GM12878 (cell line): ENCODE measurements at regions not wholly inside any gene's neighbourhood (a gene's known extent, or its start where the extent isn't known, plus 50 kb on each side); places are given as distances from the start of the nearest gene placed in this dataset.
A peak's percentile ranks its signal among the peaks of the same experiment; 100 is the strongest.

Source experiments
- ATAC-seq: fragments of 200-7000 bp; cut with Tn5 transposase; 3 replicates; pipeline ENCODE4 v1.9.1; 2020; ENCODE audit warnings: mild to moderate bottlenecking, moderate library complexity
- BruUV-seq: library from RNA; stranded (reverse); fragments of 400-500 nt; replicated peaks from 2 replicates; lab custom pipeline; 2021; lab: Mats Ljungman, UMichigan
- CTCF ChIA-PET: fragments of 300-600 bp; sonication (Branson Sonifier 250); formaldehyde crosslinking; extraction: SDS; loops from one replicate; lab custom pipeline; 2021; ENCODE audit warnings: inconsistent platforms; lab: Yijun Ruan, JAX
- POLR2A ChIA-PET: fragments of 350-600 bp; formaldehyde crosslinking; extraction: SDS; loops from one replicate; lab custom pipeline; 2021; ENCODE audit warnings: inconsistent platforms; lab: Charles Lee
- RAD21 ChIA-PET: fragments of 300-600 bp; sonication (Branson Sonifier 250); formaldehyde crosslinking; loops from one replicate; lab custom pipeline; 2023; ENCODE audit warnings: antibody characterized with exemption; ENCODE audit not compliant: unreplicated experiment; lab: Charles Lee
- SMC1A ChIA-PET: fragments of 300-600 bp; sonication (Branson Sonifier 250); formaldehyde crosslinking; loops from one replicate; lab custom pipeline; 2023; ENCODE audit not compliant: unreplicated experiment, uncharacterized antibody; lab: Charles Lee
- DNase-seq: peaks from one replicate; pipeline ENCODE4 v3.0.0-alpha.2; 2011; ENCODE audit warnings: low read depth, low spot score
- FAIRE-seq: peaks from 3 replicates; lab custom pipeline; 2011; peaks lifted over from hg19 to GRCh38; lab: Jason Lieb, UNC
- H2AFZ ChIP-seq: 2 replicates; pipeline ENCODE4 v1.6.0; 2011; ENCODE audit warnings: low read depth, low read length, control low read depth; ENCODE audit not compliant: control insufficient read depth
- H3K27ac ChIP-seq: 2 replicates; pipeline ENCODE4 v1.5.1; 2011; ENCODE audit warnings: control low read depth; ENCODE audit not compliant: control insufficient read depth, insufficient read depth
- H3K27me3 ChIP-seq, 2 experiments: replicated peaks in 1 of 2; 2 replicates each; pipeline versions ENCODE4 v1.6.0 to v1.6.1; 2011; ENCODE audit warnings: low read length in 1 of 2; ENCODE audit not compliant: control insufficient read depth in 2 of 2, insufficient read depth in 2 of 2
- H3K36me3 ChIP-seq, 2 experiments: 2 replicates each; pipeline ENCODE4 v1.5.1; 2011; ENCODE audit warnings: low read length in 1 of 2; ENCODE audit not compliant: control insufficient read depth in 2 of 2, insufficient read depth in 2 of 2
- H3K4me1 ChIP-seq: 2 replicates; pipeline ENCODE4 v1.6.1; 2011; ENCODE audit warnings: mild to moderate bottlenecking, low read length, moderate library complexity, mixed read lengths; ENCODE audit not compliant: control insufficient read depth, insufficient read depth
- H3K4me2 ChIP-seq: 2 replicates; pipeline ENCODE4 v1.6.0; 2011; ENCODE audit warnings: control low read depth; ENCODE audit not compliant: control insufficient read depth, insufficient read depth
- H3K4me3 ChIP-seq: fragments of 200-600 bp; sonication (generic); 2 replicates; pipeline ENCODE4 v1.5.1; 2016
- H3K79me2 ChIP-seq: 2 replicates; pipeline ENCODE4 v1.6.0; 2011; ENCODE audit warnings: low read length; ENCODE audit not compliant: control insufficient read depth, insufficient read depth
- H3K9ac ChIP-seq: 2 replicates; pipeline ENCODE4 v1.8.0; 2011; ENCODE audit warnings: low read length, control low read depth, mixed read lengths; ENCODE audit not compliant: control insufficient read depth, insufficient read depth
- H3K9me3 ChIP-seq: replicated peaks from 3 replicates; pipeline ENCODE4 v1.5.1; 2011; ENCODE audit warnings: mild to moderate bottlenecking, low read length; ENCODE audit not compliant: control insufficient read depth, insufficient read depth
- H4K20me1 ChIP-seq: 2 replicates; pipeline ENCODE4 v1.6.0; 2011; ENCODE audit not compliant: control insufficient read depth, insufficient read depth
- FOXM1 ChIP-seq: IDR thresholded peaks from 2 replicates; pipeline ENCODE4 v1.6.1; 2012; ENCODE audit warnings: low read depth, mild to moderate bottlenecking, inconsistent platforms, low read length, moderate library complexity
- RAD21 ChIP-seq: IDR thresholded peaks from 2 replicates; pipeline ENCODE4 v1.6.1; 2011; ENCODE audit warnings: mild to moderate bottlenecking, low read depth, low read length, moderate library complexity; ENCODE audit not compliant: insufficient read depth
- WRNIP1 ChIP-seq: IDR thresholded peaks from 2 replicates; pipeline ENCODE4 v1.6.1; 2011; ENCODE audit warnings: low read depth, low read length, improper control_type of control experiment, borderline replicate concordance
- WGBS: methylation state at CpG from one replicate; pipeline ENCODE4 v1.1.6; 2016; ENCODE audit warnings: low lambda C conversion rate; ENCODE audit not compliant: insufficient replicate concordance, insufficient coverage; ENCODE audit errors: missing lambda C conversion rate; 5-methylcytosine and 5-hydroxymethylcytosine counted together
- in situ Hi-C: fragments of 300-500 bp; cut with MboI; formaldehyde crosslinking; loops from 9 replicates; pipeline ENCODE4 v1.14.3; 2018; ENCODE audit warnings: mixed read lengths
- intact Hi-C: fragments of 100-400 bp; cut with micrococcal nuclease; formaldehyde crosslinking; loops from one replicate; pipeline ENCODE4 v1.14.2; 2022; ENCODE audit not compliant: unreplicated experiment
- TF ChIP-seq, protein P1 (sequence below), 3 experiments: IDR thresholded peaks in 2 of 3; conservative IDR thresholded peaks in 1 of 3; 2 replicates each; pipeline ENCODE4 v1.5.1; 2011; ENCODE audit warnings: low read depth in 3 of 3, low read length in 3 of 3, mild to moderate bottlenecking in 3 of 3, control low read depth in 2 of 3, moderate library complexity in 2 of 3, inconsistent platforms in 1 of 3, mixed read lengths in 1 of 3; ENCODE audit not compliant: control insufficient read depth in 2 of 3, insufficient read depth in 1 of 3; ENCODE audit errors: extremely low read depth in 1 of 3
- TF ChIP-seq, protein P2 (sequence below): fragments of 450-650 bp; IDR thresholded peaks from 2 replicates; pipeline ENCODE4 v1.6.1; 2017; ENCODE audit warnings: antibody characterized with exemption, mild to moderate bottlenecking, moderate library complexity
- TF ChIP-seq, protein P3 (sequence below): fragments of 450-650 bp; IDR thresholded peaks from 2 replicates; pipeline ENCODE4 v1.6.1; 2017; ENCODE audit warnings: mild to moderate bottlenecking, low read depth, inconsistent platforms; ENCODE audit not compliant: poor library complexity, severe bottlenecking

DNA sequence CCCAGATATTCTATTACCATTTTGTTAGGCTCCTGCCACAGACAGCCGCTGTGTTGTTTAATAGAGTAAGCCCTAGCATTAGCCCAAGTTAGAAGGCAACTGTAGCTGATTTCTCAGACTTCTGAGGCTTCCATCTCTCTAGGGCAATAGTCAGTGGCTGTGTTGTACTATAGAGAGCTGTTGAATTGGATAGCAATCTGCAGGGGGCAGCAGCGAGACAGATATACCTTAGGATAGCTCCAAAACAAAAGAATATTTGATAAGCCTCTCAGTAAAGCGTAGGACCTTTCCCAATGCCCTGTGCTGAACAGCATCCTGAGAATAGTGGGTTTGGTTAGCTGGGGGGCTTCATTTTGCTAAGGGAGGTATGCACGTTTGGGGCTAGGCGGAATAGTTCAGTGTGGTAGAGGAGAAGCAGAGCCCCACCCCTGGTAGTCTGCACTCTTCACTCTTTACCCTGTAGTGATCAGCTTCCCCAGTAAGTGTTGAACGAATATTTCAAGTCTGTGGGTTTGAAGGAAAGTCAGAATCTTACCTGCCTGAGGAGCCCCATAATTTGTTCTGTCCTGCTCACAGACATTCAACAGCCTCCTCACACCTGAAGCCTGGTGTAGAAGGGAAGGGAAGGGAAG lies 515.1 kb downstream of the INSC start:
- H4K20me1 ChIP-seq: no peaks in the 10 kb centered on the region
- peaks cover 0 to 2% of the 10 kb centered on the region in 2 experiments; a peak in 1 of 4 replicates for H3K27me3 ChIP-seq
- H3K9me3 ChIP-seq: no peaks in the 10 kb centered on the region
- no peaks in the 10 kb centered on the region for H3K79me2 ChIP-seq
- ChIA-PET POLR2A (interaction anchor here (0.6 kb wide), 1 partner anchor 9 kb away, joined by 3 read pairs; no protein-coding TSS in a partner anchor), SMC1A (interaction anchor here (1.0 kb wide), 1 partner anchor 16 kb away, joined by 3 read pairs; no protein-coding TSS in a partner anchor), CTCF (interaction anchor here (0.7 to 1.4 kb wide), 5 partner anchors 16 to 987 kb away, joined by 3 to 4 read pairs (median 3); no protein-coding TSS in a partner anchor), RAD21 (interaction anchor here (0.9 kb wide), 1 partner anchor 984 kb away, joined by 3 read pairs; no protein-coding TSS in a partner anchor)
- no peak for TF ChIP-seq RAD21
- TF ChIP-seq, protein P1, sequence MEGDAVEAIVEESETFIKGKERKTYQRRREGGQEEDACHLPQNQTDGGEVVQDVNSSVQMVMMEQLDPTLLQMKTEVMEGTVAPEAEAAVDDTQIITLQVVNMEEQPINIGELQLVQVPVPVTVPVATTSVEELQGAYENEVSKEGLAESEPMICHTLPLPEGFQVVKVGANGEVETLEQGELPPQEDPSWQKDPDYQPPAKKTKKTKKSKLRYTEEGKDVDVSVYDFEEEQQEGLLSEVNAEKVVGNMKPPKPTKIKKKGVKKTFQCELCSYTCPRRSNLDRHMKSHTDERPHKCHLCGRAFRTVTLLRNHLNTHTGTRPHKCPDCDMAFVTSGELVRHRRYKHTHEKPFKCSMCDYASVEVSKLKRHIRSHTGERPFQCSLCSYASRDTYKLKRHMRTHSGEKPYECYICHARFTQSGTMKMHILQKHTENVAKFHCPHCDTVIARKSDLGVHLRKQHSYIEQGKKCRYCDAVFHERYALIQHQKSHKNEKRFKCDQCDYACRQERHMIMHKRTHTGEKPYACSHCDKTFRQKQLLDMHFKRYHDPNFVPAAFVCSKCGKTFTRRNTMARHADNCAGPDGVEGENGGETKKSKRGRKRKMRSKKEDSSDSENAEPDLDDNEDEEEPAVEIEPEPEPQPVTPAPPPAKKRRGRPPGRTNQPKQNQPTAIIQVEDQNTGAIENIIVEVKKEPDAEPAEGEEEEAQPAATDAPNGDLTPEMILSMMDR (IDR thresholded peaks at IDR 0.05 in 2 of 3, conservative IDR thresholded peaks at IDR 0.05 in 1 of 3; ENCODE audit: control insufficient read depth in 2 of 3, extremely low read depth in 1 of 3, insufficient read depth in 1 of 3, low read depth in 3 of 3, low read length in 3 of 3): peak in 2 of 3 experiments; percentile 18 to 37; a peak in 3 of 6 replicates
- in situ Hi-C loops: no loop called here
- no peak overlapping the region for H3K4me3 ChIP-seq
- no peaks in the 10 kb centered on the region for H3K36me3 ChIP-seq
- H3K9ac ChIP-seq: no peak overlapping the region
- H3K27ac ChIP-seq: no peak overlapping the region
- no peak overlapping the region for H3K4me2 ChIP-seq
- BruUV-seq: no TSS peak
- H3K4me1 ChIP-seq: no peaks in the 10 kb centered on the region
- DNase-seq (no peak), ATAC-seq (peak; percentile 67; the same call in 2 of the 3 replicates), FAIRE-seq (no peak)
- no peak overlapping the region for H2AFZ ChIP-seq
- 6% methylated on average over 6 of the region's 6 CpGs for WGBS
- intact Hi-C loops: no loop called here

DNA sequence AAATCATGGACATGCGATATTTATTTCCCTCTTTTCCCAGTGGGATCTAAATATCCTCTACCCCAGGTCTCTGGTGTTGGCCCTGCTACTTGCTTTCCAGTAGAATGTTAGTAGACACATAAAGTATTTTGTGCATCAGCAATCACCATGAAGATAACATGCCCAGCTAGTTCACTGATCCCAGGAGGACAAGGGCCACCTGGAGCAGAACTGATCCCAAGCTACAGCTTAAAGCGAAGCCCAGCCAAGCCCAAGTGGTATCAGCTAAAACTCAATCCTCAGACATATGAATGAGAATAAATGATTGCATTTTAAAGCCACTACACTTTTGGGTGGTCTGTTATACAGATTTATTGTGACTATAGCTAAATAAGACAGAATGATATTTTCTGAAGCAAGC lies 516.2 kb downstream of the INSC start:
- Histone ChIP-seq H3K4me1 (no peaks in the 10 kb centered on the region), H4K20me1 (no peaks in the 10 kb centered on the region), H3K9me3 (no peaks in the 10 kb centered on the region), H3K36me3 (no peaks in the 10 kb centered on the region), H3K4me3 (no peak overlapping the region), H3K27me3 (peaks cover 0 to 2% of the 10 kb centered on the region in 2 experiments; a peak in 1 of 4 replicates), H2AFZ (no peak overlapping the region), H3K27ac (no peak overlapping the region), H3K79me2 (no peaks in the 10 kb centered on the region), H3K9ac (no peak overlapping the region), H3K4me2 (no peak overlapping the region)
- in situ Hi-C loops (no loop called here), intact Hi-C loops (no loop called here)
- no peak for FAIRE-seq
- DNase-seq: no peak
- no peak for ATAC-seq
- WGBS: 8% methylated on average over 2 of the region's 2 CpGs
- ChIA-PET RAD21 (no interaction called here), CTCF (interaction anchor here (1.0 kb wide), 1 partner anchor 17 kb away, joined by 3 read pairs; no protein-coding TSS in a partner anchor), SMC1A (no interaction called here), POLR2A (interaction anchor here (1.0 kb wide), 1 partner anchor 141 kb away, joined by 3 read pairs; no protein-coding TSS in a partner anchor)
- no TSS peak for BruUV-seq
- TF ChIP-seq, protein P2, sequence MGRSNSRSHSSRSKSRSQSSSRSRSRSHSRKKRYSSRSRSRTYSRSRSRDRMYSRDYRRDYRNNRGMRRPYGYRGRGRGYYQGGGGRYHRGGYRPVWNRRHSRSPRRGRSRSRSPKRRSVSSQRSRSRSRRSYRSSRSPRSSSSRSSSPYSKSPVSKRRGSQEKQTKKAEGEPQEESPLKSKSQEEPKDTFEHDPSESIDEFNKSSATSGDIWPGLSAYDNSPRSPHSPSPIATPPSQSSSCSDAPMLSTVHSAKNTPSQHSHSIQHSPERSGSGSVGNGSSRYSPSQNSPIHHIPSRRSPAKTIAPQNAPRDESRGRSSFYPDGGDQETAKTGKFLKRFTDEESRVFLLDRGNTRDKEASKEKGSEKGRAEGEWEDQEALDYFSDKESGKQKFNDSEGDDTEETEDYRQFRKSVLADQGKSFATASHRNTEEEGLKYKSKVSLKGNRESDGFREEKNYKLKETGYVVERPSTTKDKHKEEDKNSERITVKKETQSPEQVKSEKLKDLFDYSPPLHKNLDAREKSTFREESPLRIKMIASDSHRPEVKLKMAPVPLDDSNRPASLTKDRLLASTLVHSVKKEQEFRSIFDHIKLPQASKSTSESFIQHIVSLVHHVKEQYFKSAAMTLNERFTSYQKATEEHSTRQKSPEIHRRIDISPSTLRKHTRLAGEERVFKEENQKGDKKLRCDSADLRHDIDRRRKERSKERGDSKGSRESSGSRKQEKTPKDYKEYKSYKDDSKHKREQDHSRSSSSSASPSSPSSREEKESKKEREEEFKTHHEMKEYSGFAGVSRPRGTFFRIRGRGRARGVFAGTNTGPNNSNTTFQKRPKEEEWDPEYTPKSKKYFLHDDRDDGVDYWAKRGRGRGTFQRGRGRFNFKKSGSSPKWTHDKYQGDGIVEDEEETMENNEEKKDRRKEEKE: no peak
- TF ChIP-seq FOXM1 (no peak), WRNIP1 (no peak)
- TF ChIP-seq, protein P3, sequence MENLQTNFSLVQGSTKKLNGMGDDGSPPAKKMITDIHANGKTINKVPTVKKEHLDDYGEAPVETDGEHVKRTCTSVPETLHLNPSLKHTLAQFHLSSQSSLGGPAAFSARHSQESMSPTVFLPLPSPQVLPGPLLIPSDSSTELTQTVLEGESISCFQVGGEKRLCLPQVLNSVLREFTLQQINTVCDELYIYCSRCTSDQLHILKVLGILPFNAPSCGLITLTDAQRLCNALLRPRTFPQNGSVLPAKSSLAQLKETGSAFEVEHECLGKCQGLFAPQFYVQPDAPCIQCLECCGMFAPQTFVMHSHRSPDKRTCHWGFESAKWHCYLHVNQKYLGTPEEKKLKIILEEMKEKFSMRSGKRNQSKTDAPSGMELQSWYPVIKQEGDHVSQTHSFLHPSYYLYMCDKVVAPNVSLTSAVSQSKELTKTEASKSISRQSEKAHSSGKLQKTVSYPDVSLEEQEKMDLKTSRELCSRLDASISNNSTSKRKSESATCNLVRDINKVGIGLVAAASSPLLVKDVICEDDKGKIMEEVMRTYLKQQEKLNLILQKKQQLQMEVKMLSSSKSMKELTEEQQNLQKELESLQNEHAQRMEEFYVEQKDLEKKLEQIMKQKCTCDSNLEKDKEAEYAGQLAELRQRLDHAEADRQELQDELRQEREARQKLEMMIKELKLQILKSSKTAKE: no peak
